Bronchial epithelial cell (primary cell): ENCODE measurements at regions not wholly inside any gene's neighbourhood (a gene's known extent, or its start where the extent isn't known, plus 50 kb on each side); places are given as distances from the start of the nearest gene placed in this dataset.

ENCODE experiments used
- DNase-seq: peaks from one replicate; pipeline ENCODE4 v3.0.0-alpha.2; 2010; ENCODE audit warnings: low read depth
- FAIRE-seq: peaks from 2 replicates; lab custom pipeline; 2011; peaks lifted over from hg19 to GRCh38; lab: Jason Lieb, UNC
- H3K27me3 ChIP-seq: 2 replicates; pipeline ENCODE4 v1.5.1; 2011; ENCODE audit warnings: low read length; ENCODE audit not compliant: control insufficient read depth, insufficient read depth
- H3K36me3 ChIP-seq: 2 replicates; pipeline ENCODE4 v1.5.1; 2011; ENCODE audit warnings: low read length; ENCODE audit not compliant: control insufficient read depth, insufficient read depth
- H3K4me3 ChIP-seq: 2 replicates; pipeline ENCODE4 v1.5.1; 2011; ENCODE audit warnings: mild to moderate bottlenecking, low read depth, low read length, control low read depth
- TF ChIP-seq, protein P1 (sequence below): IDR thresholded peaks from 2 replicates; pipeline ENCODE4 v1.5.1; 2011; ENCODE audit warnings: mild to moderate bottlenecking, moderate library complexity, low read length, control low read depth, inconsistent platforms; ENCODE audit not compliant: insufficient read depth, severe bottlenecking

DNA sequence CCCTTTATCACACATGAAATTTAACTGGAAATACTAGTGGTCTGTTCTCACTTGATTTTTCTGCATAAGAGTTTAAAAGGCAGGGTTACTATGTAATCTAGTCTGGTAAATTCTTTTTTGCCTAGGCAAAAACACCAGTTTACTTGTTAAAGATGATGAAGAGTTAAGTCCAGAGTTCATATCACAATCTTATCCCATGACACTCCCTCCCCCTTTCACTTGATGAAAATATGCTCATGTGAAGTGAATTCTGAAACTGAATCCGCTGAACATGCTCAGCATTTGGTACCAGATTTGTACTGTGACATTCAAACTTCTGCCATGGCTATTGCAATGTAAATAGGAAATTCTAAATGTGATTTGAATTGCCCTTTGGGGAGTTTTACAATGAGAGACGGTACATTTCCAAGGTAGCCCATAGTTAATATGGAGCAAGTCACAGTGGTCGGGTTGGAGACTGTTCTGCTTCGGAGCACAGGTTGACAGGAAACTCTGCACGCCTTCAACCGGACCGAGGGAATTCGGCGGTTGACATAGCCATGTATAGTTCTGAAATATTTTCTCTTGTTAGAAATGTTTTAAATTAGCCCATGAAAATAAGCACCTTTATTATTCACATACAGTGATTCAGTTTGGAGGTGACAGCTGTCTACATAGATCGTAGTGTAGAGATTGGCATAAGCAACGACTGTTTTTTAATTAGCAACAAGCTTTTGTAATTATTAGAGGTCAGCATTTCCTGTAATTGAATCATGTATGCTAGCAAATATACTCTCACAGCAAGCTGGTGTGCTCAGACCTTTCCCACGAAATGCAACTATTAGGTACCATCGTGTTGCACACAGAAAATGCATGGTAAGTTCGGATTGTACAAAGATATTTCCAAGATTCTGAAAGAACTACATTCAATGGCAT, 768.6 kb upstream of the GOLIM4 start:
- no peak for FAIRE-seq
- no peak for DNase-seq
- TF ChIP-seq, protein P1, sequence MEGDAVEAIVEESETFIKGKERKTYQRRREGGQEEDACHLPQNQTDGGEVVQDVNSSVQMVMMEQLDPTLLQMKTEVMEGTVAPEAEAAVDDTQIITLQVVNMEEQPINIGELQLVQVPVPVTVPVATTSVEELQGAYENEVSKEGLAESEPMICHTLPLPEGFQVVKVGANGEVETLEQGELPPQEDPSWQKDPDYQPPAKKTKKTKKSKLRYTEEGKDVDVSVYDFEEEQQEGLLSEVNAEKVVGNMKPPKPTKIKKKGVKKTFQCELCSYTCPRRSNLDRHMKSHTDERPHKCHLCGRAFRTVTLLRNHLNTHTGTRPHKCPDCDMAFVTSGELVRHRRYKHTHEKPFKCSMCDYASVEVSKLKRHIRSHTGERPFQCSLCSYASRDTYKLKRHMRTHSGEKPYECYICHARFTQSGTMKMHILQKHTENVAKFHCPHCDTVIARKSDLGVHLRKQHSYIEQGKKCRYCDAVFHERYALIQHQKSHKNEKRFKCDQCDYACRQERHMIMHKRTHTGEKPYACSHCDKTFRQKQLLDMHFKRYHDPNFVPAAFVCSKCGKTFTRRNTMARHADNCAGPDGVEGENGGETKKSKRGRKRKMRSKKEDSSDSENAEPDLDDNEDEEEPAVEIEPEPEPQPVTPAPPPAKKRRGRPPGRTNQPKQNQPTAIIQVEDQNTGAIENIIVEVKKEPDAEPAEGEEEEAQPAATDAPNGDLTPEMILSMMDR, result no peak
- no peaks in the 10 kb centered on the region for H3K36me3 ChIP-seq
- no peak overlapping the region for H3K4me3 ChIP-seq
- no peaks in the 10 kb centered on the region for H3K27me3 ChIP-seq

DNA sequence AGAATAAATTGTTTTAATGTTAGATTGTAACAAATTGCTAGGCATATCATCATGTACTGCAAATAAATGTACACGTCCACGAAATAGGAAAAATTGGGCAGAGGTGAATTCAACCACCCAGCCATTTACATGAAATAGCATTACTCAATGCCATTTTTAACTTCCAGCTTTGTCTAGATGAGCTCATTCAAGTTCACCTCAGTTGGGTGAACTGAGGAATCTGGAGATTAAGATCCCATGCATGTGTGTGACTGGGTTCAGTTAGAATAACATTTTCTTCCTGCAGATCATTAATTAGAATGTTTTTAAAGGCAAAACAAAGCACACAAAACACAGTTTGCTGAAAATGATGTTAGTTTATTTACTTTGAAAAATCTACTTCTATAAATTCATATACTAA, 767.8 kb upstream of the GOLIM4 start:
- no peak for DNase-seq
- Histone ChIP-seq H3K36me3 (no peaks in the 10 kb centered on the region), H3K27me3 (no peaks in the 10 kb centered on the region), H3K4me3 (no peak overlapping the region)
- TF ChIP-seq, protein P1, result no peak
- no peak for FAIRE-seq

DNA sequence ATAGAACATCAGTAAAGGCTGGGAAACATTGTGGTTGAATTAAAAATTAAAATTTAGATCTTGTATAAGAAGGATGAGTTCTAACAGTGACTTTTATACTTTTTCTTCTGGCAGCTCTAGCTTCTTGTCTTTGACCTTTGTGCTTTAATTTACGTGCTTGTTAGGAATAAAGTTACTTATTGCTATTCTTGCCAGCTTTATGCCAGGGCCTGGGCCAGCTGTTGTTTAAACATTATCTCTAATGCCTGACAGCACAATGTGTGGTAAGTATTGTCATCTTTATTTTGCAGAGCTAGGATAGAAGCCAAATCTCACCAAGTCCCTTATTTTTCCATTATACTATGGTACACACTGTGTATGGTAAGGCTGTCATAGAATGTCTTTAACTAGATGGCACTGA, 766.7 kb upstream of the GOLIM4 start:
- FAIRE-seq (no peak), DNase-seq (no peak)
- no peak overlapping the region for H3K4me3 ChIP-seq
- no peaks in the 10 kb centered on the region for H3K27me3 ChIP-seq
- TF ChIP-seq, protein P1, result no peak
- H3K36me3 ChIP-seq, result no peaks in the 10 kb centered on the region

DNA sequence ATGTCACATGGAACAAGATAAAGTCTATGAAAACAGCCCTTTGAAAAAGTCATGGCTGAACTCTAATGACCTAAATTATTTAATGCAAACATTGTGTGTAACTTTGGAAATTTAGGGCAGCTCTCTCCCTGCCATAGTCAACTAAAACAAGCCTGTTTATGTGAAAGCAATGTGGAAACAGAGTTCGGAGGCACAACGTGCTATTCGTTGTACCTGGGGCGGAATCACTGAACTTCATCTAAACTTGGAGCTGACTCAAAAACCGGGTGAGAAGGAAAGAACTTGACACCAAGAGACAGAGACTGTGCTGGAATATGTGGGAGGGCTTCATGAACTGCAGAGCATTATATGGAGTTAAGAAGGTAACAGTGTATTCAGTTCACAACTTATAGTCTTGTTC, 764.9 kb upstream of the GOLIM4 start:
- no peak for DNase-seq
- Histone ChIP-seq H3K4me3 (no peak overlapping the region), H3K27me3 (no peaks in the 10 kb centered on the region), H3K36me3 (no peaks in the 10 kb centered on the region)
- TF ChIP-seq, protein P1, result no peak
- no peak for FAIRE-seq

DNA sequence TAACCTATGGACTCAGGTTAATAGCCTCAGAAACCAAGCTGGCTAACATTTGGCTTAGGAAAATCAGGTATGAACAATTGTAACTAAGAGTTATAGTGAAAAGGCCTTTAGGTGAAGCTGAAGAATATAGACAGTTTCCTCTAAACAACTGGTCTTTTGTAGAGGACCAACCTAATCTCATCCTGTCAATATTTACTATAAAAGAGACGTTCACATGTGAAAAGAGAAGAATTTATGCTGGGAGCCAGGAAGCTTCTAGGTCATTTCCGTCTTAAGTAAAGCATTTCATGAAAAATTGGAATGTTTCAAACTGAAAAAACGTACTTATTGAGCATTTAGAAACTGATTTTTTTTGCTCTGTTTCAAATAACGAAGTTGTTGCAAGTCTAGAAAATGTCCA, 764.3 kb upstream of the GOLIM4 start:
- TF ChIP-seq, protein P1, result no peak
- no peaks in the 10 kb centered on the region for H3K36me3 ChIP-seq
- no peak overlapping the region for H3K4me3 ChIP-seq
- H3K27me3 ChIP-seq, result no peaks in the 10 kb centered on the region
- FAIRE-seq, result no peak
- no peak for DNase-seq
